Duodenal mucosa (tissue), 2 donors: ENCODE measurements at regions not wholly inside any gene's neighbourhood (a gene's known extent, or its start where the extent isn't known, plus 50 kb on each side); places are given as distances from the start of the nearest gene placed in this dataset.

ENCODE experiments used
- H3K27ac ChIP-seq: one replicate; pipeline ENCODE4 v1.7.0; 2013; ENCODE audit warnings: low read depth, low read length
- H3K27me3 ChIP-seq, 2 donors: one replicate each; pipeline ENCODE4 v1.7.0; 2013; ENCODE audit warnings: low read length in 2 of 2, control low read depth in 1 of 2; ENCODE audit not compliant: insufficient read depth in 2 of 2, control insufficient read depth in 1 of 2
- H3K36me3 ChIP-seq, 2 donors: one replicate each; pipeline ENCODE4 v1.7.0; 2013; ENCODE audit warnings: low read length in 2 of 2, control low read depth in 1 of 2; ENCODE audit not compliant: insufficient read depth in 2 of 2, control insufficient read depth in 1 of 2
- H3K4me1 ChIP-seq, 2 donors: one replicate each; pipeline ENCODE4 v1.7.0; 2013; ENCODE audit warnings: low read length in 2 of 2, control low read depth in 1 of 2; ENCODE audit not compliant: insufficient read depth in 2 of 2, control insufficient read depth in 1 of 2
- H3K4me3 ChIP-seq, 2 donors: one replicate each; pipeline ENCODE4 v1.7.0; 2013; ENCODE audit warnings: low read length in 2 of 2, low read depth in 1 of 2
- H3K9ac ChIP-seq, 2 donors: one replicate each; pipeline ENCODE4 v1.7.0; 2013; ENCODE audit warnings: low read length in 2 of 2, low read depth in 1 of 2
- H3K9me3 ChIP-seq, 2 donors: one replicate each; pipeline ENCODE4 v1.7.0; 2013; ENCODE audit warnings: low read length in 2 of 2, control low read depth in 1 of 2; ENCODE audit not compliant: control insufficient read depth in 1 of 2

GRCh38 chr7:47047384-47047783 lies 534.5 kb downstream of the TNS3 start:
- Histone ChIP-seq H3K36me3 (no peaks in the 10 kb centered on the region), H3K4me3 (no peak overlapping the region), H3K9ac (no peak overlapping the region), H3K27ac (no peak overlapping the region), H3K9me3 (no peaks in the 10 kb centered on the region), H3K27me3 (no peaks in the 10 kb centered on the region), H3K4me1 (no peaks in the 10 kb centered on the region)

GRCh38 chr7:47046949-47047348 lies 535.0 kb downstream of the TNS3 start:
- H3K27ac ChIP-seq = no peak overlapping the region
- no peaks in the 10 kb centered on the region for H3K36me3 ChIP-seq
- H3K4me3 ChIP-seq = no peak overlapping the region
- no peaks in the 10 kb centered on the region for H3K27me3 ChIP-seq
- H3K9ac ChIP-seq = no peak overlapping the region
- H3K9me3 ChIP-seq = no peaks in the 10 kb centered on the region
- no peaks in the 10 kb centered on the region for H3K4me1 ChIP-seq

GRCh38 chr7:47045207-47046051 lies 536.5 kb downstream of the TNS3 start:
- Histone ChIP-seq H3K9me3 (no peaks in the 10 kb centered on the region), H3K27ac (no peak overlapping the region), H3K36me3 (no peaks in the 10 kb centered on the region), H3K27me3 (no peaks in the 10 kb centered on the region), H3K9ac (no peak overlapping the region), H3K4me1 (no peaks in the 10 kb centered on the region), H3K4me3 (no peak overlapping the region)

GRCh38 chr7:47044625-47045024 lies 537.3 kb downstream of the TNS3 start:
- no peaks in the 10 kb centered on the region for H3K4me1 ChIP-seq
- no peak overlapping the region for H3K4me3 ChIP-seq
- H3K9ac ChIP-seq = no peak overlapping the region
- no peaks in the 10 kb centered on the region for H3K9me3 ChIP-seq
- no peaks in the 10 kb centered on the region for H3K36me3 ChIP-seq
- no peak overlapping the region for H3K27ac ChIP-seq
- no peaks in the 10 kb centered on the region for H3K27me3 ChIP-seq

GRCh38 chr7:47043304-47043703 lies 538.6 kb downstream of the TNS3 start:
- Histone ChIP-seq H3K27me3 (no peaks in the 10 kb centered on the region), H3K4me3 (no peak overlapping the region), H3K9ac (no peak overlapping the region), H3K4me1 (no peaks in the 10 kb centered on the region), H3K36me3 (no peaks in the 10 kb centered on the region), H3K9me3 (no peaks in the 10 kb centered on the region), H3K27ac (no peak overlapping the region)

GRCh38 chr7:47042669-47043068 lies 539.2 kb downstream of the TNS3 start:
- Histone ChIP-seq H3K4me1 (no peaks in the 10 kb centered on the region), H3K27me3 (no peaks in the 10 kb centered on the region), H3K27ac (no peak overlapping the region), H3K9ac (no peak overlapping the region), H3K4me3 (no peak overlapping the region), H3K36me3 (no peaks in the 10 kb centered on the region), H3K9me3 (no peaks in the 10 kb centered on the region)

GRCh38 chr7:47040795-47041347 lies 541.0 kb downstream of the TNS3 start:
- H3K27me3 ChIP-seq = no peaks in the 10 kb centered on the region
- H3K4me3 ChIP-seq = no peak overlapping the region
- H3K9me3 ChIP-seq = no peaks in the 10 kb centered on the region
- H3K9ac ChIP-seq = no peak overlapping the region
- H3K36me3 ChIP-seq = no peaks in the 10 kb centered on the region
- no peak overlapping the region for H3K27ac ChIP-seq
- no peaks in the 10 kb centered on the region for H3K4me1 ChIP-seq

- no peaks in the 10 kb centered on the region for H3K4me1 ChIP-seq
These were observed 542.0 kb downstream of the TNS3 start for GRCh38 chr7:47039904-47040303.

GRCh38 chr7:47039089-47039648 lies 542.7 kb downstream of the TNS3 start:
- no peak overlapping the region for H3K27ac ChIP-seq
- H3K4me3 ChIP-seq = no peak overlapping the region

More at GRCh38 chr7:47039904-47040303, 542.0 kb downstream of the TNS3 start:
- Histone ChIP-seq H3K27me3 (no peaks in the 10 kb centered on the region), H3K9me3 (no peaks in the 10 kb centered on the region), H3K36me3 (no peaks in the 10 kb centered on the region), H3K9ac (no peak overlapping the region), H3K4me3 (no peak overlapping the region), H3K27ac (no peak overlapping the region)

GRCh38 chr7:47038621-47039020 lies 543.3 kb downstream of the TNS3 start:
- no peak overlapping the region for H3K27ac ChIP-seq
- H3K9ac ChIP-seq = no peak overlapping the region
- no peaks in the 10 kb centered on the region for H3K27me3 ChIP-seq
- H3K36me3 ChIP-seq = no peaks in the 10 kb centered on the region
- no peaks in the 10 kb centered on the region for H3K9me3 ChIP-seq
- no peak overlapping the region for H3K4me3 ChIP-seq
- H3K4me1 ChIP-seq = no peaks in the 10 kb centered on the region

More at GRCh38 chr7:47039089-47039648, 542.7 kb downstream of the TNS3 start:
- Histone ChIP-seq H3K4me1 (no peaks in the 10 kb centered on the region), H3K9ac (no peak overlapping the region), H3K27me3 (no peaks in the 10 kb centered on the region), H3K36me3 (no peaks in the 10 kb centered on the region), H3K9me3 (no peaks in the 10 kb centered on the region)
